GM19468 (cell line): ENCODE measurements at regions not wholly inside any gene's neighbourhood (a gene's known extent, or its start where the extent isn't known, plus 50 kb on each side); places are given as distances from the start of the nearest gene placed in this dataset.

ENCODE experiments used
- ATAC-seq: cut with Tn5 transposase; IDR thresholded peaks from one replicate; pipeline ENCODE4 v1.9.1; 2021; ENCODE audit warnings: mild to moderate bottlenecking, moderate library complexity, moderate number of reproducible peaks; ENCODE audit not compliant: unreplicated experiment; ENCODE audit errors: extremely low read depth

DNA sequence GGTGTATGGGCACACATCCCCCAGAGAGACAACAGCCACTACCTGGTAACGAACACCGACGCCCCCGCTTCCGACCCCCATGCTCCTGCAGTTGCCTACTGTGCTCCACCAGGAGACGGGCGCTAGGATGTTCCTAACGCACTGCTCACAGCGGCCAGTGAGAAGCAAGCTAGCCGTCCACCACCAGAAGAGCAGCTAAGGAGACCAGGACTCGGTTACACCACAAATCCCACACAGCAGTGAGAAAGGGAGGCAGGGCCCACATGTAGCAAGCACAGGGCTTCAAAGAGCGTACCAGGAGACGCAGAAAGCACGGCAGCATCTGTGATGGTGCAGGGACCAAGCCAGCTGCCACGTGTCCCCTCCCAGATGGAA is 117.0 kb downstream of the NCOR2 start:
- ATAC-seq, result no peak

DNA sequence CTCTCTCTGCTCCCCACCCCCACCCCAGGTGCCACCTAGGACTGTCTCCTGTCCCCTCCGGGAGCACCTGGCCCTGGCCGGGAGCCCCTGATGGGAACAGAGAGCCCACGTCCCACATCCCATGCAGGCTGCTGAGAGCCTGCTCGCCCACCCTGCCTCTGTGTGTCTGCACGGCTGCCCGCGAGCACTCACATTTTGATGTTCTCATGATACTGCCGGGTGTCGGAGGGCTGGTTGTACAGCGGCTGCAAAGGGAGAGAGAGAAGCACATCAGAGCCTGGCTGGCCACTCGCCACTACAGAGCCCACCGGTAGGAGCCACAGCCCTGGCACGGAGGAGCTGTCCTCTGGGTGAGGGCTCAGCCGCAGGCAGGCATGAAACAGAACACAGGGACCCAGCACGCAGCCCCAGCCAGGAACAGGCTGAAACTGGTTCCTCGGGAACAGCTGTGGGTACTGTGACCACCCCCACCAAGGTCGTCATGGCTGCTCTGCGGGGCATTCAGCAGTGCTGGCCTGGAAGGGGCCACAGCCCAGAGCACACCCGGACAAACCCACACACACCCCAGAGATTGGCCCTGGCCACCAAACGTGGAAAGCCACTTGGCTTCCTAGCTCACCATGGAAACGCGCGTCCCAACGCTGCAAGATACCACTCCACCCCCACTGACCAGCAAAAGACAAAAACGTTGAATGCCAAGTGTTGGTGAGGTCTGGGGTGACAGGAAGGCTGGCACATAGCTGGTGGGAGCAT is 117.6 kb downstream of the NCOR2 start:
- no peak for ATAC-seq

DNA sequence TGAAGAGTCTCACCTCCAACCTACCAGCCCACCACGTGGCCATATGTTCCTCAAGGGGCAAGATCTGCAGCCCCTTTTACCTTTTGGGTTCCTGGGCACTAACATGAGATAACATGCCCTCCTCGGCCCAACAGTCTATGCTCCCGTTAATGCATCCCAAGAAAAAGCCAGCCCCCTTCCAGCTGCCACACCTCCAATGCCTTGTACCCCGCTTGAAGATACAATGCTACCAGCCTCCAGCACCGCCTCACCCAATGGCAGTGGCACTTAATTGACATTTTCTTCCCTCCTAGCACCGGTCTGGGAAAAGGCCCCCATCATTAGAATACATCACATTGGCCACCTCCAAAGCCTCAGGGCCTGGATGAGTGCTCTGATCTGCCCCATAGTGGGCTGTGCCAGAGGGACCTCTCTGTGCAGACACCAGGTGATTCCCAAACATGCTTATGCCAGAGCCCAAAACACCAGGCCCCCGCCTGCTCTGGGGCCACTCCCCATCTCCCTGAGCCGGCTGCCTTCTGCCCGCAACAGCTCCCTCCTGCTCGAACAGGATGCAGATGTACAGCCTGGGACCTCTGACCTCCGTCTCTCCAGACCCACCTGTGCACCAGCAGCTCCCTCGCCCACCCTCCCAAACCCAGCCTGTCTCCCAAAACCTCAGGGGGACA is 118.3 kb downstream of the NCOR2 start:
- no peak for ATAC-seq

DNA sequence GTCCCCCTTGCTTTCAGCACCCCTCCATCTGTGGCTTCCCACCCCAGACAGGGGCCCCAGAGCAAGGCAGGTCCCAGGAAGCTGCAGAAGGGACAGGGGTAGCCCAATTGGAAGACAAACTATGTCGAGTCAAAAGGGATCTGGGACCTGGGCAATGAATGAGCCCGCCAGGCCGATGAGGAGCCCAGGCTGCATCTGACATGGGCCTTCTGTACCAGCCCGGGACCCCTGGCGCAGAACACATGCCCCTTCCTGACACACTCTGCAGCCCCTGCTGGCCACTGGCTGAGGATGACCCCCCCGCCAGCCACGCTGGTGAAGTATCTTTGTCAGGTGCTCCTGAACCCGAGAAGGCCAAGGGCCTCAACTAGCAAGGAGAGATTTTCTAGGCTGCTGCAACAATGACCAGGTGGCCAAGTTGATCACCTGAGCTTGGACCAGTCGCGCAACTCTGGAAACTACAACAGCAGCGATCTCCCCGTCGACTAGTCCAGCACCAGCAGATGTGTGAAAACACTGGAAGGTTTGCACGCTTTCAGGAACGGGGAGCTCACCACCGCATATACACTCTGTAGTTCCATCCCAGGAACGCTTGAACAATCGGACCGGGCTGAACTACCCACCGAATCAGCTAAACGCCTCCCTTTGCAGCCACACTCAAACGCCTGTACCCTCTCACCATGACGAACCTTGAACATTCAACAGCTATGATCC is 119.0 kb downstream of the NCOR2 start:
- no peak for ATAC-seq

DNA sequence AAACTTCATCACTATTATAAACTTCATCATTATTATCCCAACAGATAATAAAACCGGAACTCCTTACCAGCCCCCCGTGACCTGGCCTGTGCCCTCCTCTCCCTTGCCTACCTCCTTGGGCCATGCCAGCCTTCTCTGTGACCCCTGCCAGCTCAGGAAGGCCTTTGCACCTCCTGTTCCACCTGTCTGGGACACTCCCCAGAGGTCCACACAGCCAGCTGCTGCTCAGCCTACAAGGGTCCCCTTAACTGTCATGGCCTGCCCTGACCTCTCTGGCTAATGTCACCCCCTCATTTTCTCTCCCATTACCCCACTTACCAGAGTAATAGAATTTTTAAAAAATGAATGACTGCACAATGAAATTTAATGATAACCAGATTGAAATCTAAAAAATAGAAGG is 121.0 kb downstream of the NCOR2 start:
- no peak for ATAC-seq

DNA sequence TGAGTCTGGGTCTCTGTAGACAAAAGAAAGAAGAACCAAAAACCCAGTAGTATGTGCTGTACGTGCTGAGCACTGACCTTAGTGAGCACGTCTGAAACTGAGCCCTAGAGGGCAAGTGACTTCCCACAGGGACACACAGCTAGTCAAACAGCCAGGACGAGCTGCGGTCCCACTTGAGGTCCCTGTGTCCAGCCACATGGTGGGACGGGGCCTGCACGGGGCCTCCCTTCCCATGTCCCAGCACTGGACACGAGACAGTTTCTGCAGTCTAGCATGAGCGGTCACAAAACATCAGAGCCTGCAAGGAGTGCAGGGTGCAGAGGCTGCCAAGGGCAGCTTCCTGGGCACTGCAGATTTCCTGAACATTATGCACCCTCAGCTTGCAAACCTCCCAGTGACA is 121.6 kb downstream of the NCOR2 start:
- ATAC-seq, result no peak

DNA sequence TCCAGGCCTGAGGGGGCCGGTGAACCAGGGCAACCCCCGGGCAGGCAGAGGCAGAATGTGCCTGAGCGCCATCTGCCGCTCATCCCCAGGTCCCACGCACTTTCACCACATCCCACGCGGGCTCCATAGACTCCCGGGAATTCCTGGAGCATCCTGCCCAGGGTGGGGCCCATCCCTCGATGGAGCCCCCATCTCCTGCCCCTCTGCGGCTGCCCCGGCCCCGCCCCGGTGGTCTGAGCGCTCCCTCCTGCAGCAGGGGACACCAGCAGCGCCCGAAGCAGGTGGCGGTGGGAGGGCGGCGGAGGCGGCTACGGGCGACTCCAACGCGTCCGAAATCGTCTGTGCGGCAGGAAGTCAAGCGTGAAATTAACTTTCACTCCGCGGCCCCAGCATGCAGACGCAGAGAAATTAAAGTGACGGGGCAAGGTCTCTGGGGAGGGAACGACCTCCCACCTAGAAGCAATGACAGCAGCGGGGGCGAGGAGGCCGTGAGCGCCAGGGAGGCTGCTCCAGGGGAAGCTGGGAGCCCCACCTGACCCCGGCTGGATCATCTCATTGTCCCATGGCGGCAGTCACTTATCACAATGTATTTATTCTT is 122.2 kb downstream of the NCOR2 start:
- ATAC-seq, result no peak

DNA sequence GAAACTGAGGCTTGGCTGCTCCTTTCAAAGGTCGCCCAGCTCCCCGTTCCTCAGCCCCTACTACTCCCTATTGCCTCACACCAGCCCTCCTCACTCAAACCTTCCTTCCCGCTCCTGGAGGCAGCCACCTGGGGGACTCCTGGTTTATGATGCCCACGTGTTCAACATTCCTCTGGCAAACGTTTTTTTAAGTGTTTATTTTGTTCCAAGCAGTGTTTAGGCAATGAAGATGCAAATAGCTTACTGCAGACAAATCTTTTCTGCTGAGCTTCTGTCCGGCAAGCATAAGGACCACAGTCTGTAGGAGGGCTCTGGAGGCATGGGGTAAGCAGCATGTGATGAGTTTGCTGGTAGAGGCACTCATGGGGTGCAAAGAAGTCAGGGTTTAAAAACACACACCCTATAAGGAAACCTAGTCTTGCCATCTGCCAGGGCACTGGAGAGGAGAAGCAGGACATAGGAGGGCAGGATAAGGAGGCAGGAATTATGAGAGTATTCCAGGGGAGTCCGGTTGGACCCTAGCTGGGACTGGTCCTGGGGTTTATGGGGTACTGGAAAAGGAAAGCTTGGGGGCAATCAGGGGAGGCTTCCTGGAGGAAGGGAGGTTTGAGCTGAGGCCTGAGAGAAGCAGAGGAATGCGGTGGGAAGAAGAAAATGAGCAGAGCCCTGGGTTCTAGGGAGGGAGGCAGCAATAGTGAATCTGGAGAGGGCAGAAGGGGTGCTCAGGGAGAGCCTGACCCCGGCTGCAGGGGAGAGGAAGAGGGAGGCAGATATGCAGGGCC is 123.3 kb downstream of the NCOR2 start:
- ATAC-seq, result no peak

DNA sequence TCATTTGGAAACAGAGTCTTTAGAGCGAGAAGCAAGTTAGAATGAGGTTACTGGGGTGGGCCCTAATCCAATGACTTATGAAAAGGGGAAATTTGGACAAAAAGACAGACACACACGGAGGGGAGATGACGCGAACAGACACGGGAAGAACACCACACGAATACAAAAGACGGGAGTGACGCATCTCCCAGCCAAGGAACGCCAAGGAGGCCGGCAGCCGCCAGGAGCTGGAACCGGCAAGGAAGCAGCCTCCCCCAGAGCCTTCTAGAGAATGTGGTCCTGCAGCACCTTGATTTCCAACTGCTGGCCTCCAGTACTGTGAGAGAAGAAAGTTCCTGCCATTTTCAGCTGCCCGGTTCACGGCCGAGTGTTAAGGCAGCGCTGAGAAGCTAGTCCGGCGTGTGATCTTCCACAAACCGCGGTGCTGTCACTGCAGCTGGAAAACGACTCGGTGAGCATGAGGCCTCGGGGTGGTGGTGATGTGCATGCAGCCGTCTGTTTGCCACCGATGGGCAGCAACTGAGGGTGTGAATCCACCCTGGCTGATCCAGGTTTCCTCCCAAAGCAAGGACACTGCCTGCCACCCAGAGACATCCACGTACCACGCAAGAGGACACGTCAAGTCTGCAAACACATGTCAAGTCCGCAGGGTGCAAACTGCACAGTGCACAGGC is 124.5 kb downstream of the NCOR2 start:
- ATAC-seq, result no peak

DNA sequence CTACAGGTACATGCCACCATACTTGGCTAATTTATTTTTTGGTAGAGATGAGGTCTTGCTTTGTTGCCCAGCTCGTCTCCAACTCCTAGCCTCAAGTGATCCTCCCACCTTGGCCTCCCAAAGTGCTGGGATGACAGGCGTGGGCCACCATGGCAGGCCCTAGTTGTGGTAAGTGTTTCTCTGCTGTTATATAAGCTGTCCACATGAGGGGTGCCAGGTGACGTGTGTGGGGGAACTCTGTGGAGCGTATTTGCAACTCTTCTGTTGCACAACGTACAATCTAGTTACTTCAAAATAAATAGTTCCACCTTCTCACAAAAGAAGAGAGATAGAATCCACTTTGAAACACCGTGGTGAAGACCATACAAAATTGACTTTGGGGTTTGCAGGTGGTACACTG is 125.1 kb downstream of the NCOR2 start:
- no peak for ATAC-seq

DNA sequence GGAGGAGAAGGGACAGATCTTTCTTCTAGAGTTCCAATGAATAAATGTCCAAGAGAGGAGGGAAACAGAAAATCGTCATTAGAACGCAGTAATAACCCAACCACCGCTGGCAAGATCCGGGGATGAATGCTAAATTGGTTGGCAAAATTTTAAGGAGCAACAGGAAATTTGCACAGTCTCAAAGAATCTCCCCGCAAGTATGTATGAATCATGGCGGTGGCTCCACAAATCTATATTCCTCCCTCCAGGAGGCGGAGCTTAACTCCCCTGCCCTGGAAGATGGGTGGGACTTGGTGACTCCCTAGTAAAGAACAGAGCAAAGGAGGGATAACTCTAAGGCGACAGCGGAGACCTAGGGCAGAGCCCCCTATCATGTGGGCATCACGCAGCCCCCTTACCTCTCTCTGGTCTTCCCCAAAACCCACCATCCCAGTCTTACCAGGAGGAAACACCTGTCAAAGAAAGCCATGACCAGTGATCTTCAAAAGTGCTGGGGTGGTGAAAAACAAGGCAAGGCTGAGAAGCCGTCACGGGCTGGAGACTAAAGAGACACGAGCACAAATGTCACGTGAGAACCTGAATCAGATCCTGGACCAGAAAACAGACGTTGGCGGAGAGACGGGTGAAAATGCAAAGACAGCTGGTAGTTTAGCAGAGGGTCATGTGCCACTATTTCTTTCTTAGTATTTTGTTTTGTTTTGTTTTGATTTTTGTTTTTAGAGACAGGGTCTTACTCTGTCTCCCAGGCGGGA is 125.8 kb downstream of the NCOR2 start:
- ATAC-seq, result no peak

DNA sequence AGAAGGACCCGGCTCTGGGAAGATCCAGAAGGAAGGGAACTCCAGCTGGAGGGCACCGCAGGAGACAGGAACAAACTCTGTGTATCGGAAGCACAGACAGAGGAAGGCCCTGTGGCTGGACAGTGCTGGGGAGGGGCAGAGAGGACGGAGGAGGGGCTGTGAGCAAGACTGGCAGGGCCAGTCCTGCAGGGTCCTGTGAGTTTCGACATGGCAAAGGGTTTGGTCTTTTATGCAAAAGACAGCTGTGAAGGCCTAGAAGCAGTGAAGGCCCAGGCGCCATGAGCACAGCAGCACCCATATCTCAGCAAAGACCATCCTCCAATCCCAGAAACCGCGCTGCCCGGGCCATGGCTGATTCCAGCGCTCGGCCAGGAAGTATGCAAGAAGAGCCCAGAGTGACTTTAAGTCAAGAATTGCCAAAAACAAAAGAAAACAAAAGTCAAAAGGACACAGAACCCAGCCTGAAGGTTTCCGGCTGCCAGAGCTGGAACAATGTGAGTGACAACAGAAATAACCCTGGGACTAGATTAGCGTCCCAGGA is 126.5 kb downstream of the NCOR2 start:
- no peak for ATAC-seq

DNA sequence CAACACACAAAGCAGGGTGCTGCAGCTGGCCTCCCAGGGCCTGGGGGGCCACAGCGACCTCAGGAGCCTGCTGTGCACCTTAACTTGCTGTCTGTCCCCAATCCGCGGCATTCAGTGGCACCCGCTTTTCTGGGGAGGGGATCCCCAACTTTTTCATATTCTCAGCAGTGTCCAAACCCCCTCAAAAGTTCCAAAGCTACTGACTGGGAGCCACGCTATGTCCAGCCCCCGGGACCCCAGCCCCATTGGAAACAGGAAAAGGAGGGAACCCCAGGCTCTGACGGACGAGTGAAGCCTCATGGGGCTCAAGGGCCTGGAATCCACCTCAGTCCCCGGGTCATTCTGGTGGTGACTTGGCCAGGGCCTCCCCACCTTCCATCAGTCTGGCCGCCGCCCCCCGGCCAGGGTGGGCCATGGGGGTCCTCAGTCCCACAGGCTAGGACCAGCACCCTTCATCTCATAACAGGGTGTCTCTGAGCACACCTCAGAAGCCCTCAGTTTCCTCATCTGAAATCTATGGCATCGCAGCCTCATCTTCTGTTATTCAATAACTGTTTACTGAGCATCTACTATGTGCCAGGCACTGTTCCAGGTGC is 127.3 kb downstream of the NCOR2 start:
- ATAC-seq, result no peak

DNA sequence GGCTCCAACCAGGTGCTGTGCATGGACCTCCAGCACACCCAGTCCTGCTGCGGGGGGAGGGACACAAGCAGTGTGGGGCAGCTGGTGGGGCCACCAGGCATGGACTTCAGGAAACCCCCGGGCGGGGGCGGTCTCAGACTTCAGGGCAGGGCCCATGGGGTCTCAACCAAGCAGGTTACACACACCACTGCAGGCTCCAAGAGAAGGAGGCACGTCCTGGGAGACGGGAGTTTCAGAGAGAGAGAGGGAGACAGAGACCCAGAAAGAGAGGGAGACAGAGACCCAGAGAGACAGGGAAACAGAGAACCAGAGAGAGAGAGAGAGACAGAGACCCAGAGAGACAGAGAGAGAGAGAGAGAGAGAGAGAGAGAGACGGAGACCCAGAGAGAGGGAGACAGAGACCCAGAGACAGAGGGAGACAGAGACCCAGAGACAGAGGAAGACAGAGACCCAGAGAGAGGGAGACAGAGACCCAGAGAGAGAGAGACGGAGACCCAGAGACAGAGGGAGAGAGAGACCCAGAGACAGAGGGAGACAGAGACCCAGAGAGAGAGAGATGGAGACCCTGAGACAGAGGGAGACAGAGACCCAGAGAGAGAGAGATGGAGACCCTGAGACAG is 128.9 kb downstream of the NCOR2 start:
- no peak for ATAC-seq

DNA sequence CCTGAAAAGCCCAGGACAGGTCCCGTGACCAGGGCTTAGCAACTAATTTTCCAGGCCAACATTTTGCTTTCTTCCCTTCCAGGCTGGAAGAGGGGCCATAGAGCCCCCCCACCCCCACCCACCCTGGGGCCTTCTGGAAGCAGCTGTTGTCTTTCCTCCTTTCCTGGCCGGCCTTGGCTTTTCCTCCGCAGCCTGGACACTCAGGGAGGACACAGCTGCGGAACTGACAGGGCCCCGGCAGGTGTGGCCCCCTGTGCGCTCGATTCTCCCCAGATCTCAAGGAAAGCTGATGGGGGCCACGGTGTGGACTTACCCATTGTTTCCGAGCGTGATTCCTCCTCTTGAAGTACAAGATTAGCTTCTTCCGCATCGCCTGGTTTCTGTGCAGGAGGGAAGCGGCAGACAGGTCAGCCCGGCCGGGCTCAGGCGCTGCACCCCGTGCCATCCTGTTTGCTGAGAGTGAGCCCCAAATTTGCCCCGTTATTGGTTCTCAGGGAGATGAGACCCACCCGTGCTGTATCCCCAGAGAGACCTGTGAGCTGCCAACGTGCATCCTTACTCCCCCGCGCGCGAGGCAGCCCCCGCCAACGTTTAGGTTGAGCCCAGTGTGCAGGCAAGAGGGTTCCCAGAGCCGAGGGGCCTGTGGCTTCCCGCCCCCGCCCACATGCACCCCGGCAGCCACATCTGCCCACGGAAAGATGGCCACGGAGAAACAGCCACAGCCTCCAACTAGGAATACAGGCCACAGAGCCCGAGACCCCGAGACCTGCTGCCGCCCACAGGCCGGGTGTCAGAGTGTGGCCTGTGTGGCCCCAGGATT is 129.6 kb downstream of the NCOR2 start:
- no peak for ATAC-seq

DNA sequence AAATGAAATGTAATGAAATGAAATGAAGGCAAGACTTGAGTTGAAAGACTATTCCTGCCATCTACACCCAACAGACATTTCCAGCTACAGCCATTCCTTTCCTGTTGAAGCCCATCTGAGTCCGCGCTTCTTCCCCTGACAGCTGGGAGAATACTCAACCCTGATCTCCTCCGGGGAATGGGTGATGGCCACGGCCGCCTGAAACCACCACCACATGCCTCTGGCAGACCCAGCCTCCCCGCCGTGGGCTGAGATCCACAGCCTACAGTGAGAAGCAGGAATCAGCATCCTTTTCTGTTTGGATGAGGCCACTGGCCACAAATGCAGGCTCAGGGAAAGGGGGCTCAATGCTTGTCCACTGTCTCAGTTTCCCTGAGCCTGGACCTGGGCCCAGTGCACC is 130.3 kb downstream of the NCOR2 start:
- ATAC-seq, result no peak

DNA sequence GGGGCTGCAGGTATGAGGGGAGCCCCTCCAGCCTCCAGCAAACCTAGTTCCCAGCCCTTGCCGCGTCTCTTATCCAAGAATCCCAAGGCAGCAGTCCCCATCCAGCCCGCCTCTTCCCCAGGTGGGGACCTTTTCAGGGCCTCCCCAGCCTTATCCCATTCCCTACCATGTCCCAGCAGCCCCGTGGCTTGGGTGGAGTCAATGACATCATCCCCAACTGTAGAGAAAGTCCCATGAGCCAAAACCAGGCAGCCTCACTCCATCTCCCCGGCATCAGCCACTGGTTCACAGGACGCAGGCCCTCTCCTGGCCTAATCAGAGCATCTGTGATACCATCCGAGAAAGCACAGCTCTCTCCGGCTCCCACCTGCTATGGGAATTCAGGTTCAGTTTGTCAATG is 131.0 kb downstream of the NCOR2 start:
- ATAC-seq, result no peak
